Left lung (tissue), 4 donors: ENCODE measurements at regions not wholly inside any gene's neighbourhood (a gene's known extent, or its start where the extent isn't known, plus 50 kb on each side); places are given as distances from the start of the nearest gene placed in this dataset.
A peak's percentile ranks its signal among the peaks of the same experiment; 100 is the strongest.

Experiments
- ATAC-seq: fragments of 200-7000 bp; cut with Tn5 transposase; one replicate; pipeline ENCODE4 v1.9.1; 2020; ENCODE audit warnings: moderate library complexity
- DNase-seq, 4 donors: peaks; one replicate each; pipeline ENCODE4 v3.0.0-alpha.2; 2013 to 2020
- H3K27ac ChIP-seq, 2 donors: fragments of 200-600 bp; sonication (generic) in 1 of 2; one replicate each; pipeline versions ENCODE4 v1.5.0 to v1.8.0; 2020 to 2021
- H3K27me3 ChIP-seq, 2 donors: fragments of 200-600 bp; sonication (generic) in 1 of 2; one replicate each; pipeline versions ENCODE4 v1.5.0 to v1.8.0; 2020 to 2021
- H3K36me3 ChIP-seq, 2 donors: fragments of 200-600 bp; sonication (generic) in 1 of 2; one replicate each; pipeline versions ENCODE4 v1.5.0 to v1.8.0; 2020 to 2021
- H3K4me1 ChIP-seq, 2 donors: fragments of 200-600 bp; one replicate each; pipeline ENCODE4 v1.8.0; 2021
- H3K4me3 ChIP-seq, 2 donors: fragments of 200-600 bp; sonication (generic) in 1 of 2; one replicate each; pipeline versions ENCODE4 v1.5.0 to v1.8.0; 2020 to 2021; ENCODE audit warnings: mild to moderate bottlenecking in 1 of 2
- H3K9me3 ChIP-seq, 2 donors: fragments of 200-600 bp; sonication (generic) in 1 of 2; one replicate each; pipeline versions ENCODE4 v1.5.0 to v1.8.0; 2020 to 2021
- CTCF ChIP-seq, 2 donors: fragments of 200-600 bp; sonication (generic) in 1 of 2; IDR thresholded peaks; one replicate each; pipeline versions ENCODE4 v1.5.0 to v1.8.0; 2021; ENCODE audit warnings: antibody characterized with exemption in 2 of 2
- intact Hi-C, 2 donors: fragments of 100-400 bp; cut with DNase I; formaldehyde crosslinking; loops; one replicate each; pipeline versions ENCODE4 v1.11.2 to v1.14.2; 2022
- donor health status: DM: no; HTN: yes; CAD: no.
- donor health status: DM: no; HTN: no; CAD: no.

GRCh38 chr3:193826159-193826795, 233.3 kb downstream of the OPA1 start:
- no peak overlapping the region for H3K4me3 ChIP-seq
- ATAC-seq (peak; percentile 56), DNase-seq (peak in 1 of 4 donors; percentile 55)
- no peaks in the 10 kb centered on the region for H3K27me3 ChIP-seq
- TF ChIP-seq CTCF (IDR thresholded peaks at IDR 0.05): no peak
- intact Hi-C loops: no loop called here
- H3K4me1 ChIP-seq: no peaks in the 10 kb centered on the region
- H3K36me3 ChIP-seq: no peaks in the 10 kb centered on the region
- H3K27ac ChIP-seq: peak overlapping the region in 1 of 2 donors; percentile 35
- H3K9me3 ChIP-seq: no peaks in the 10 kb centered on the region

- H3K4me3 ChIP-seq: no peak overlapping the region
- DNase-seq (no peak), ATAC-seq (no peak)
- no peaks in the 10 kb centered on the region for H3K9me3 ChIP-seq
- H3K4me1 ChIP-seq: peaks cover 0 to 3% of the 10 kb centered on the region in 2 donors
- TF ChIP-seq CTCF (IDR thresholded peaks at IDR 0.05): no peak
- no peaks in the 10 kb centered on the region for H3K27me3 ChIP-seq
- intact Hi-C loops: no loop called here
- H3K36me3 ChIP-seq: no peaks in the 10 kb centered on the region
- H3K27ac ChIP-seq: no peak overlapping the region
These were observed 234.1 kb downstream of the OPA1 start for GRCh38 chr3:193827040-193827669.

DNA sequence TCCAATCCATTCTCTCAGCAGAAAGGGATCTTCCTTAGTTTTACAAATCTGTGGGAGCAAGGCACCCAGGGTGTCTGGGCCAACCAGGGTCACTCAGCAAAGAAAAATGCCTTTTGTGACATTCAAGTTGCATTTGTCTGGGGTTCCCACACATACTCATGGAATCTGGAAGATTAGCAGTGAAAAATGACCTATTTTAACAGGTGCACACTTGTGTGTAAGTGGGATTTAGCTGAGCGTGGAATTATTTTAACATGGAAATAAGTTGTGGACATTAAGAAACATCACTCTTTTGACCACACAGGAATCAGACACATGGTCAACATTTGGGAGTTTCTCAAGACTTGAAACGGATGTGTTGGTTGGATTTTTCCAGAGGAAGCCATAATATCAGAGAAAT, 234.9 kb downstream of the OPA1 start:
- H3K9me3 ChIP-seq: no peaks in the 10 kb centered on the region
- H3K4me1 ChIP-seq: peaks cover 0 to 5% of the 10 kb centered on the region in 2 donors
- H3K4me3 ChIP-seq: no peak overlapping the region
- no peak for ATAC-seq
- no peak overlapping the region for H3K27ac ChIP-seq
- H3K27me3 ChIP-seq: no peaks in the 10 kb centered on the region
- TF ChIP-seq CTCF (IDR thresholded peaks at IDR 0.05): no peak
- DNase-seq: no peak
- intact Hi-C loops: no loop called here
- H3K36me3 ChIP-seq: no peaks in the 10 kb centered on the region

DNA sequence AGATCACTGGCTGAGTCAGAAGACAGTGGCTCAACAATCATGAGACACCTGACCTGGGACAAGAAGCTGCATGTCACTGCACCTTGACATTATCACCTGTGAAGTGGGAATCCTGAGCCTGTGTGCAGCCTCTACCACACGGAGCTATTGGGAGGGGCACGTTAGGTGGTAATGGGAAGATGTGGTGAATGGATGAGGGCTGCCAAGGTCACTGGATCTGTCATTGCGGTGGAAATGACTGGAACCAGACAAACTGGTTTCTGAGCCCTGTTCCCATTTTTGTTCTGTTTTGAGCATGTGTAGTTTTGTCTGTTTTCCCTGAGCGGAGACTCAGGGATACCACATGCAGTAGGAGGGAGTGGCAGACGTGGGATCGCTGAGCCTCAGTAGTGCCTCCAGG, 235.5 kb downstream of the OPA1 start:
- Histone ChIP-seq H3K9me3 (no peaks in the 10 kb centered on the region), H3K4me3 (no peak overlapping the region), H3K36me3 (no peaks in the 10 kb centered on the region), H3K27me3 (no peaks in the 10 kb centered on the region), H3K4me1 (peaks cover 0 to 5% of the 10 kb centered on the region in 2 donors), H3K27ac (no peak overlapping the region)
- no peak for TF ChIP-seq CTCF (IDR thresholded peaks at IDR 0.05)
- intact Hi-C loops: no loop called here
- peak; percentile 7 for ATAC-seq
- peak in 1 of 4 donors; percentile 55 for DNase-seq

DNA sequence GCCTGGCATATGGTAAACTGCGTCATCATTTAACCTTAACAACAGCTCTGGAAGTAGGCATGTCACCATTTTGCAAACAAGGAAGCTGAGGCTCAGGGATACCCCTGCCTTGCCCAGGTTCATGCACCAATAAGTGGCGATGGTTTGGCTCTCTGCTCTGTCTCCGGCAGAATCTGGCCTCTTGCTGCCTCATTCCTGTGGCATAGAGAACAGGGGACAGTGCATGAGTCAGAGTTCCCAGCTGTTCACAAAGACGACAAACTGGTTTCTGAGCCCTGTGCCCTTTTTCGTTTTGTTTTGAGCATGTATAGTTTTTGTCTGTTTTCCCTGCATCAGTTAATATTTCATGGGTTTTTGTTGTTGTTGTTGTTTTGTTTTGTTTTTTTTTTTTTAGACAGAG, 236.8 kb downstream of the OPA1 start:
- intact Hi-C loops: no loop called here
- Histone ChIP-seq H3K4me3 (no peak overlapping the region), H3K27me3 (no peaks in the 10 kb centered on the region), H3K4me1 (peaks cover 0 to 5% of the 10 kb centered on the region in 2 donors), H3K36me3 (no peaks in the 10 kb centered on the region), H3K9me3 (no peaks in the 10 kb centered on the region), H3K27ac (no peak overlapping the region)
- TF ChIP-seq CTCF (IDR thresholded peaks at IDR 0.05): no peak
- DNase-seq (peak in 1 of 4 donors; percentile 53), ATAC-seq (peak; percentile 81)
